Skin of body (tissue), 1 donor: ENCODE measurements at regions not wholly inside any gene's neighbourhood (a gene's known extent, or its start where the extent isn't known, plus 50 kb on each side); places are given as distances from the start of the nearest gene placed in this dataset.
A peak's percentile ranks its signal among the peaks of the same experiment; 100 is the strongest.
"Not testable (repeated sequence)": the region's sequence is repeated elsewhere in the genome, so short reads cannot be mapped to it uniquely, and the experiment has no call there.

Source experiments
- DNase-seq: peaks from one replicate; lab custom pipeline; 2025; lab: John Stamatoyannopoulos, UW

- no peak for DNase-seq
Observed at GRCh38 chrX:122545778-122546177, 638.3 kb upstream of the GRIA3 start.

GRCh38 chrX:122546269-122546668 is 637.8 kb upstream of the GRIA3 start:
- no peak for DNase-seq

- no peak for DNase-seq
Observed at GRCh38 chrX:122552286-122552800, 631.7 kb upstream of the GRIA3 start.

- no peak for DNase-seq
Observed at GRCh38 chrX:122555925-122556324, 628.2 kb upstream of the GRIA3 start.

- peak; percentile 57 for DNase-seq
Observed at GRCh38 chrX:122565952-122566351, 618.1 kb upstream of the GRIA3 start.

- DNase-seq, result no peak
Observed at GRCh38 chrX:122566401-122566800, 617.7 kb upstream of the GRIA3 start.

GRCh38 chrX:122567911-122568310 is 616.2 kb upstream of the GRIA3 start:
- DNase-seq, result no peak

- no peak for DNase-seq
Observed at GRCh38 chrX:122572461-122572860, 611.6 kb upstream of the GRIA3 start.

GRCh38 chrX:122579036-122579435 is 605.0 kb upstream of the GRIA3 start:
- DNase-seq, result no peak

- DNase-seq, result no peak
Observed at GRCh38 chrX:122579526-122579925, 604.6 kb upstream of the GRIA3 start.

- DNase-seq, result no peak
Observed at GRCh38 chrX:122582280-122582974, 601.7 kb upstream of the GRIA3 start.

- DNase-seq, result no peak
Observed at GRCh38 chrX:122582975-122583305, 601.1 kb upstream of the GRIA3 start.

- DNase-seq, result no peak
Observed at GRCh38 chrX:122583551-122583950, 600.5 kb upstream of the GRIA3 start.

- no peak for DNase-seq
Observed at GRCh38 chrX:122584981-122585380, 599.1 kb upstream of the GRIA3 start.

GRCh38 chrX:122586831-122587230 is 597.2 kb upstream of the GRIA3 start:
- DNase-seq, result no peak

GRCh38 chrX:122591546-122591945 is 592.5 kb upstream of the GRIA3 start:
- DNase-seq, result no peak

GRCh38 chrX:122596998-122597397 is 587.1 kb upstream of the GRIA3 start:
- DNase-seq, result no peak

GRCh38 chrX:122622795-122623194 is 561.3 kb upstream of the GRIA3 start:
- no peak for DNase-seq

GRCh38 chrX:122625239-122625638 is 558.8 kb upstream of the GRIA3 start:
- no peak for DNase-seq

GRCh38 chrX:122625821-122626220 is 558.3 kb upstream of the GRIA3 start:
- peak; percentile 24 for DNase-seq

GRCh38 chrX:122626871-122627270 is 557.2 kb upstream of the GRIA3 start:
- DNase-seq, result no peak

GRCh38 chrX:122641136-122641535 is 542.9 kb upstream of the GRIA3 start:
- no peak for DNase-seq

GRCh38 chrX:122641826-122642225 is 542.3 kb upstream of the GRIA3 start:
- no peak for DNase-seq

GRCh38 chrX:122655256-122655655 is 528.8 kb upstream of the GRIA3 start:
- DNase-seq, result not testable (repeated sequence)
